HG02763 (cell line): ENCODE measurements at regions not wholly inside any gene's neighbourhood (a gene's known extent, or its start where the extent isn't known, plus 50 kb on each side); places are given as distances from the start of the nearest gene placed in this dataset.

Experiments used
- ATAC-seq: cut with Tn5 transposase; IDR thresholded peaks from one replicate; pipeline ENCODE4 v1.9.1; 2021; ENCODE audit warnings: mild to moderate bottlenecking, moderate library complexity; ENCODE audit not compliant: unreplicated experiment

DNA sequence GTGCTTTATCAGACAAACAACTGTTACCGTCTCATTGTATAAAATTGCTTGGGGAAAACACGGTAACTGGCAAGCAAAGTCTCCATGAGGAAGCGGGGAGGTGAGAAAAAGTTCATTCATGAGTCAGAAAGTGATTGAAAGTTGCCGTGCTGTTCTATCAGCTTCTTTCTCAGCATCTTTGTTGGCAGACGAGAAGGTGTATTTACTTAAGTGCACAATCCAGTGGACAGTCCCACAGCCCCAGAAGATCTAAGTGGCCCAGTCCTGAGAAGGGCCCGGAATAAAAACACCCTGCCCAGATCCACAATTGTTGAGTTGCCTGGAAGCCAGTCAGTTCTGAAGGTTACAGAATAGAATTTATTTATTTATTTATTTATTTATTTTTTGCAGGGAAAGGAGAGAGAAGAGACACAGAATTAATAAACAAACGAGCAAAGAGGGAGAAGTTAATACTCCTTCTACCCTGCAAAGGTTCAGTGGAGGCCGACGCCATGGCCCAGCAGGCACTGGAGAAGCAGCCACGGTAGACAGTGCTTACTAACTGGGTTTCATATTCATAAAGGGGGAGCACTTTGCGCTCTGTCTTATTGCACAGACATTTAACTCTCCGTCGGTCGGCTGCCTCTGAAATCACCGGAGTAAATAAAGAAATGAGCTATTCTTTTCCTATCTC is 676.0 kb upstream of the SALL3 start:
- no peak for ATAC-seq

DNA sequence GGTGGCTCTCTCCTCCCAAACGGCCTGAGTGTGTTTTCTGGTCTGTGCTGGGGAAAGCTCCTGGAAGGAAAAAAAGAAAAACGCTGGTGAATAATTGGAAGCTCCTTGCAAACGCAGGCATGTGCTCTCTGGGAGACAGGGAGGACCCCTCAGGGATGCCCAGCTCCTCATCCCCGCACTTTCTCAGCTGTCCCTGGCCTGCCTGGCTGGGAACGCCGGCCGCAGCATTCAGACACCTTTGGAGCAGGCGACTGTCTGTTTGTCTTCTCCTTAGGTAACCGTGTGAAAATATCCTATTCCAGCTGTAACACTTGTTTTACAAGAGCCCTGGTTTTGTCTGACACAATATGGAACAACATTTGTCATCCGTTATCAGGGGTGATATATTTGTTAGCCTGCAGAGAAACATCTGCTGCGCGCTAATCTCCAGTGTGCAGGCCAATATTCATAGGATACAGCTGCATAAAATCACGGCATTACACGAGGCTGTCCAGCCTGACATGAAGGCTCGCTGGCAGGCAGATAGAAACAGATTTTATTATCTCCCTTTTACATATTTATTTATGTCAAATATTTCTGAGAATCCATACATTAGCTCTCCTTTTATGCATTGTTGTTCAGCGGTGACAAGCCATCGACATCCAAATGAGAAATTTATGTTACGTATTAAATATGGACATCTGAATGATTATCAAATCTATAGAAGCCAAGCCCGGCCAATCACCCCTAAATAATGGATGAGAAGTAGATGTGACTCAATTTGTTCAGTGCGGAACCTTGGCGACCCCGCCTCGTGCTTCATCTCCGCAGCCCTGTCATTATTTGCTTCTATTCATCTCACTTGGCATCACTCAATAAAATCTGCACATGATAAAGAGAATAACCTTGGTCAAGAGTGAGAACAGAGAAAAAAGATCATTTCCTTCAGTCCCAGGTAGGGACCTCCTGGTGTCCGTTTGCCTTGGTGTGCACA is 675.1 kb upstream of the SALL3 start:
- ATAC-seq: no peak

DNA sequence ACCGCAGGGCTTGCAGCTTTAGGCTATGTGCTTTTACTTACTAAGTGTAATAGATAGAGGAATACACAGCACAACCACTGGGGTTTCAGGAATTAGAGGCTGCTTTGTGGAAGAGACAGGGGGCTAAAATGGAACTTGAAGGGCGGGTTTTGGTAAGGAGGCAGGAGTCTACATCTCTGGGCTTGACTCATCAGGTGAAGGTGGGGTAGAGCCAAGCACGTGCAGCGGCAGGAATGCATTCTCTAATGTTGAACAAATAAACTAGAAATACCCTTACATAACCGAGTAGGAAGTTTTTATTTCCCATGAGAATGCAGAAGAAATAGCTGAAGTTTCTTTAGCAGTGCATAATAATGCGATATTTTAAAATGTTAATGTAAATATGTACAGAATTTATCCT is 673.8 kb upstream of the SALL3 start:
- no peak for ATAC-seq

DNA sequence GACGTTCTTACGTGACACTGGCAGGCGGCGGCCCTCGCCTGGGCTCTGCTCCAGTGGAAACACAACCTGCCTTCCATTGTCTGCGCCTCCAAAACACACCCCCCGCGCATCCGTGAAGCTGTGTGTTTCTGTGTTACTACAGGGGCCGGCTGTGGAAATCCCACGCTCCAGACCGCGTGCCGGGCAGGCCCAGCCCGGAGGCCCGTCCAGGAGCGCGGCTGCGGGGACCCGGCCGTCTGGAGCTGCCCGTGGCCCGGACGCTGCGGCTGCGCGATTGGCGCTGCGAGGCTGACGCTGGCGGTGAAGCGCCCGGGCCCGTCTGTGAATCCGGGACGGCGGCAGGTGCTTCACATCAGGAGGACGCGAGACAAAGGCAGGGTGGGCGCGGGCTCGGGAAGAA is 670.3 kb upstream of the SALL3 start:
- ATAC-seq: no peak

DNA sequence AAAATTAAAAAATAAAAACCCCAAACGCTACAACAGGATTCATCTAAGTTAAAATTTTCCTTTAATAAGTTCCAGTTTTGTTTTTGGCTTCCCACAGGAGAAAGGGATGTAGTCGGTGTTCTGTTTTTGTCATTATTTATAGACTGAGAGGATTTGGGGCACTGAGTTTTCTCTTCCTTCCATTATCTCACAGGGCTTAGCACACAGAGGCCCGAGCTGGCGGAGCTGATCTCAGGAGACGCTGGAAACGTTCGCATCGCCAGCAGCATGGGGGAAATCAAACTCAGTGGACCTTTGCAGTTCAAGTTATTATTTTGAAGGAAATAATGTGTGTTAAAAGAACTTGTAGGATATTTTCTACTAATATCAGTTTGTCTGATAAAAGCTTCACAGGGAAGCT is 669.7 kb upstream of the SALL3 start:
- no peak for ATAC-seq

DNA sequence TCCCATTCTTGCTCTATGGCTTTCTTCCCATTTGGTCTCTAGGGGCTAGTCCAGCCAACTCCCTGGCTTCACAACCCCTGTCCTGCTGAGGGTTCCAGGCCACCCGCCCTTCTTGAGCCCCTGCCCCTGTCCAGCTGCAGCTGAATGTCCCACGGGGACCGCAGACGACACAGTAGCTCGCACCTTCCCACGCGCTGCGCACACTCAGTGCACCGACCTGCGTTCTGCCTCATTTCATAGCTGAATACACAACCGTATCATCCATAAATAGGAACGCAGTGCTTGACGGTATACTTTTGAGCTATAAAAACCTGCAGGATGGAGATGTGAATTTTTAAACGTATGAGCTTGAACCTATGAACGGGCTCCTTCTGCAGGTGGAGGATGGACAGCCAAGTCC is 660.4 kb upstream of the SALL3 start:
- no peak for ATAC-seq

DNA sequence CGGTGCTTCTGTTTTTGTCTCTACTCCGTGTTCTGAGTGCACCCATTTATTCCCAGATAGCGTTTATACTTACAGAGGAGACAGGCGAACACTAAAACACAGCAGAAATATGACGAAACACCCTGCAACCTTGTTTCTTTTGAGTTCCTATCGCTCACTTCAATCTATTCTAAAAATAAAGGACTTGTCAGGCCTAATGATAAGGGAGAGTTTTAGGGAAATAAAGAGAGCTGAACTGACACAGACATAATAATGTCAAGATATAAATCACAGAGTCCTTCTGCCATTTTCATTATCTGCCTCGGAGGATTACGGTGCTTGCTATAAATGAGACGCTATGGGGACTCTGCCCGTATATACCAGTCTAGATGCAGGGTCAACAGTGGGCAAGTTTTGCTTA is 659.7 kb upstream of the SALL3 start:
- ATAC-seq: no peak

DNA sequence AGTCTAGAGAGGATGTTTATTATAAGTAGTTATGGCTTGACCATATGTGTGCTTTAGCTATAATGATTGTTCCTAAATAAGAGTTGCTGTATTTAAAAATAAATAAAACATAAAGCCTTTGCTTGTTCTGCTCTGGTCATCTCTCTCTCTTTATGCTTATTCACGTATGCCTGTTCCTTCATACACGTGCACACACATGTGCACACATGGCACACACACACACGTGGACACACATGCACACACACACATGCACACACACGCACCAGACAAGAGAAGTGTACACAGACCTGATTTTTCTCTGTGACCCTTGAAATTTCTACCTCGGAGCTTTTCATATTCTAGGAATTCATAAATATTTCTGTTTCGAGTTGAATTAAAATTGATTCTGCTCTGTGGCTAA is 658.2 kb upstream of the SALL3 start:
- ATAC-seq: no peak

DNA sequence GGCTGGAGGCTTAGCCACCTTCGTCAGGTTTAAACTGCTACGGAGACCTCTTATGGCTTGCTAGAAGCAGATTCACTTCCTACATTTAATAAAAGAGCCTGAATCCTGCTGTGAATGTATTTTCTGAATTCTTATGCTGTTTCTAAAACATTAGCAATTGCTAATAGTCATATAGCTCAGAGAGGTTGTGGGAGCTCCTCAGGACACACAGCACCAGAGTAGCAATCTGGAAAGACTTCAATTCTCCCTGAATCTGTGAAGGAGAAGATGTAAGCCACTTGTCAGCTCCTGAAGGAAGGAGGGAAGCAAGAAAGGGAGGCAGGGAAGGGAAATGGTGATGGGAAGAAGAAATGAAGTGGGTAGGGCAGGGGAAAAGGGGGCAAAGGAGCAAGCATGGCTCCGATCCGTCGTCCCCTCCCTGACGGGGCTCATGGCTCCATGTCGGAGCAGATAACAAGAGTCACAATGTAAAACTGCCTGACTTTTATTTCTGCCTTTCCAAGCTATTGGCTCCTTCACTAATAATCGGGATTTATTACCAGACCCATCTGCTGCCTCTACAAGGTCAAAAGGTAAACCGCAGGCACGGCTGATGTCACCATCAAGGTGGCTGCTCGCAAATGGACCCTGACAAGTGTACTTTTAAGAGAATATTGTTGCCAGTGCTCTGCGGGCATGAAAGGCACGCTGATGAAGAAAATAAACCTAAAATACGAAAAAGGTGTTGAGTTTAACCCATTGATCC is 656.0 kb upstream of the SALL3 start:
- no peak for ATAC-seq

DNA sequence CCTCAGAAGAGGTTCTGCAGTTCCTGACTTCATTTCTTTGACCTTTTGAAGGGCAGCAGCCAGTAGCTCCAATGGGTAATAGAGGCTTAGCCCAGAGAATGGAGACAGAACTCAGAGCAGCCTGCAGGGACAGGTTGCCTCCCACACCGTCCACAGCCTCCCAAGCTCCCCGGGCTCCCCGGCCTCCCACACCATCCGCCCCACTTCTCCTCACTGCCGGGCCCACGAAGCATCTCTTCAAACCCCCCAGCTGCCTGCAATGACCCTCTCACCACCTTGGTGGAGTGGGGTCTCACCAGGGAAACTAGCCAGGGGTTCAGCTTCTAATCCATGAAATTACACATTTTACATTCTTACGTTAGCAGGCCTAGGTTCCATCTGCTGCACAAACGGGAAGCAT is 652.0 kb upstream of the SALL3 start:
- ATAC-seq: no peak

DNA sequence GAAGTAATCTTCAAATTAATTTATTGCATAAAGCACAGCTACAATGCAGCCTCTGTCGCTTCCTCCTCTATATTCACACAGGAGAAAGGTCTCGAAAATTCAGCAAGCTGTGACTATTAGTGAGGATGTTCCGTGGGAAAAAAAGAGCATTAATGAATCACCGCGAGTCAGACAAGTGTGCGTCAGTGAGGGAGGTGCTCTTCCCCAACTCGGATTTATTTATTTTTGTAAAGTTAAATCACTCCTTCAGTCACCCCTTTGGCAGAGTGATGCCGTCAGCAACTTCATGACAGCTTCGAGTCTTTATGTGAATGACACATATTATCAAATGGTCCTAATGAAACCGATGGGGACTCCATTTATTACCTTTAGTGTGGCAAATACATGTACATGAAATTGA is 648.9 kb upstream of the SALL3 start:
- no peak for ATAC-seq

DNA sequence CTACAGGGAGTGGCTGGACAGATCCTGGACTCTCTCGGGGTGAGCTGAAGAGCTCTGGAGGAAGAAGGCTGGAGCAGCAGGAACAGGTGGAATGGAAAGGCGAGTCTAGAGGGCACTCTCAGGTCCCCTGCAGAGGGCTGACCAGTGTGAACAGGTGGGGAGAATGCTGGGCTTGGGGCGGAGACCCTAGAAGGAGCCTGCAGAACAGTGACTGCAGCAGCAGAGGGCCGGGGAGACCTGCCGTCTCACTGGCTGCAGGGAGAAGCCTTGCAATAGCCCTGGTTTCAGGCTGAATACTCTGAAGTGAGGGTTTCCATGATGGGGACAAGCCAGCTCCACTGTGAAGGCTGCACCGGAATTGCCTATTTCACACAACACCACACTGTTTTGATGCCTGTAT is 626.7 kb upstream of the SALL3 start:
- no peak for ATAC-seq

DNA sequence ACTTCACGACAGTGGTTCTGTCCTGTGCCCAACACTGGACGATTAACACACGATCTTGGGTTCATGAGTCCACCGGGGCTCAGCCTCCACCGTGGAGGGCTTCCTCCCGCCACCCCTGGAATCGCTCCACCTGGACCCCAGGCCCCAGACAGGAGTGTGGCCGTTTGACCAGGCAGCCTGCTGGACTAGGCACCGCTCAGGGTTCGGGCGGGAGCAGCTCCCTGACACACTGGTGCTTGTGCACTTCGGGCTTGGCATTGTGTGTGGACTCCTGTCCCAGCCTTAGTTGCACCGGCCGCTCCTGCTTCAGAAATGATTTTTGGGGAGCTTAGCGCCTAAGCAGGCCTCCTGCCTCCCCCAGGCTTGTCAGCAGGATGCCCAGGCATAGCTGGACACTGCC is 617.4 kb upstream of the SALL3 start:
- ATAC-seq: no peak

DNA sequence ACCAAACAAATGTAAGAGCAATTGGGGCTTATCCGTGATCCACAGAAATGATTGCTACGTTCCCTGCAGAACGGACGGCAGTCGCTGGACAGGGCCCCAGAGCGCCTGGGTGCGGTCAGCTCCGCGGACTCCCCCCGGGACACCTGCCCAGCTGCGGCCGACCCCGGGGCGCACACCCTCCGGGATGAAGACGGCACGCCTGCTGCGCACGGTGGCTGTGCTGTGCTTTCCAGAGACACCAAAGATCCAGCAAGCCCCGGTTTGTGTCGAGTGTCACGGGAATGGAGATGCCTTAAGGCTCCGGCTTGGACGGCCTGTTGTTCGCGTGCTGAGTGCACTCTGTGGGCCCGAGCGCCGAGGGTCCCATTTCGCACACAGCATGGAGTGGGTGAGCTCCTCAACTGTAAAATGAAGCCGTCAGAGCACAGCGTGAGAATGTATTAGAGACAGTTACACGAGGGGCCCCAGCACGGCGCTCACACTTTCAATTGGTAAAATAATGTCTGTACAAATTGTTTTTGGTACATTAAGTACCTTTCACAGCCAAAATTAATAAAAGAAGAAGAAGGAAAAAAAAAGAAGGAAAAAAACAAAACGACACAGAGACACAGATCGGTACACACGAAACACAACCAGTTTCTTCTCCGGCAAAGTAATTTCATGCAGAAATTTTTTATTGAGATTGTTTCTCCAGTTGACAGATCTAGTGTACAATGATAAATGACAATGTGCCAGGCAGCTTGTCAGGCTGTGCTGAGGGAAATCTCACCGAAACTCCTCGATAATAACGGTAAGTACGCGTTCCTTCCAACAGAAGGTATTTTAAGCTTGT is 615.8 kb upstream of the SALL3 start:
- ATAC-seq: no peak

DNA sequence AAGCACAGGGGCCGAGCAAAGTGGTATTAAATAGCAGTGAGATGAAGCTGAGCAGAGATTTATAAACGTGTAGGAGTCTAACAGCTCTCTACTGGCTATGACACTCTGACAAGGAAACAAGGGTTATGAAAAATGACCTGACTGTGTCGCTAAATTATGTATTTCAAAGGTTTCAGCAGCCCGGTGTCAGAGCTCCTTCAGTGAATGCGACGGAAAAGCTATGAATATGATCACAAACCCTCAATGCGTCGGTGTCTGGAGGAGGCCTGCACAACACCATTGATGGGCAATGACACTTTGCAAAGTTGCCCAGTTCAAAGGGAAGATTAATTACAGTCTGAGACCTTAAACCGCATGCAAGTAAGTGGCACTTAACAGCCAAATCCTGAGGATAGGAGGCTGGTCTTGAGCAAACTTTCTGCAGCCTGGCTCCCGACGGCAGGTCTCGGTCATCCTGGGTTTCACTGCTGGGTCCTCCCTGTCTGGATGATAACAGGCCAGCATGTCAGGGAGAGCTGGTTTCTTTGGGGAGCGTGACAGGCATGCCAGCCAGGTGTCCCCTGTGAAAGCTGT is 615.1 kb upstream of the SALL3 start:
- ATAC-seq: no peak

DNA sequence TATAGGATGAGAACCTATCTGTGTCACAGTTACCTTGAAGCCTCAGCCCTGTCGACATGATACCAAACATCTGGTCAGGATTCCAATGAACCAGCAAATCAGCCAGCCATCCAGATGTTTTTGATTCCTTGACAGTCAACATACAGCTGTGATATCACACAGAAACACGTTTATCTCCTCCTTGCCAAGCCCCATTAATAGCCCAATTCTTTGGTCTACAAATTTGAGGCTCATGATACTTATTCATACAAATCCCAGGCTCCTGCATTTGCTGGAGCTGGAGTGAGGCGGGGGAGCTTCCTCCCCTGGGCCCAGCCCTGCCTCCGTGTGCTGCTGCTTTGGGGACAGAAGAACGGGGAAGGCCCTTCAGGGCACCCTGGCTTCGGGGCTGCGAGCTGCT is 611.6 kb upstream of the SALL3 start:
- ATAC-seq: no peak

DNA sequence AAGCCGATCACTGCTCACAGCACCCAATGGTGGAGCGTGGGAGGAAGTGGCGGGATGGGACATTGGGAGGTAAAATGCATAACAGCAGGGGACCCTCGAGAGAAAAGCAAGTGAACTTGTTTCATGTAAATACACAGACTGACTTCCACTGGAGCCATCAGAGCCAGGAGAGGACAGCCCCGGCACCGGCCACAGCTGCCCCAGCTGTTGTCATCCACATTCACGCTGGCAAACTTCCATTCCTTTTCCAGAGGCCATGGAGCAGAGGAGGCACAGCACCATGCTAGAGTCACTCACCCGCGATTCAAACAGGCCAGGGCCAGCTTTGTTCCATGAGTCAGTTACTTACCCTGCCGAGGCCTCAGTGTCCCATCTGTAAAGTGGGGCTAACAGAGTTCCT is 610.9 kb upstream of the SALL3 start:
- ATAC-seq: no peak

DNA sequence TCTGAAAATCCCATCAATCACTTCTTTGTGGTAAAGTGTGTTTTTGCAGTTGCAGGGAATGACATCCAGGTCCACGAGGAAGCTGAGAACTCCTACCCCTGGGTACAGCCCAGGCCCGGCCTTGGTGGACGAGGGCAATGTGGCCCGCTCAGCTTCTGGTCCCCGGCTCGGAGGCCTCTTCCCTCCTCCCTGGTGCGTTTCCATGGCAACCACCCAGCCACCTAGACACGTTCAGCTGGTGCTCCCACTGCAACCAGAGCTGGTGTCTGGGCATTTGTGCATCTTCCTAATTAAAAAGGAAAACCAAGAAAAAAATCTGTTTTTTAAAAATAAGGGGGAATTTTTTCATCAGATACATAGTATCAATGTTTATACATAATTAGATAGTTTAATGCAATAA is 603.6 kb upstream of the SALL3 start:
- no peak for ATAC-seq

DNA sequence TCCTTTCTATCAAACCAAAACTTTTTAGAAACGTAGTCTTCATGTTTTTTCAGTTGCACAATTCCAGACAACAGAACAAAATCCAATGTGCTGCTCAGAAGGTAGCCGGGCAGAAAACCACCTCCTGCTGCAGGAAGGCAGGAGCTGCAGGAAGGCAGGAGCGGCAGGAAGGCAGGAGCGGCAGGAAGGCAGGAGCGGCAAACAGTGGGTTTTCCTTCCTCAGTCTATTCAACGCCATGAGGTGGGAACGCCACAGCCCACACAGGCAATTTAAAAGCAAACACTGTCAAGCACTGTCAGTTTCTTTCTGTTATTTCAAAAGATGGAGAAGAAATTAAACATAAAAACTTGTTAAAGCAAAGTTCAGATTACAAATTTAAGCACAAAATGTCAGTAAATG is 601.2 kb upstream of the SALL3 start:
- ATAC-seq: no peak

DNA sequence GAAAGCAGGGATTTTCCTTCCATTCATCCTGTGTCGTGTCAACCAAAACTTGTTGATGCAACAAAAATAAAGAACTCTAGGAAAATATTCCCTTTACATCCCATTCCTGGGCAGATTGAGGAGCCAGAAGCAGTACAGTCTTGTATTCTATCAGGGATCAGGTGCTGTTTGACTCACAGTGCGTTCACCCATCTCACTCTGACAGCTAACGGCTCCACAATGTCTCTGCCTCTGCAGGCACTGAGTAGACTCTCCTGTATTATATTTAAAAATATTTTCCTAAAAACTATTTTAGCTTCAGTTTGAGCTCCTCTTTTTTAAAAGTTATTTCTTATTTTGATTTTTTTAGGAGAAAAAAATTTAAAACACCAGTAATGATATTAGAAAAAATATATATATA is 600.6 kb upstream of the SALL3 start:
- no peak for ATAC-seq
